ENCODE measurements at regions not wholly inside any gene's neighbourhood (a gene's known extent, or its start where the extent isn't known, plus 50 kb on each side); places are given as distances from the start of the nearest gene placed in this dataset.

- TF ChIP-seq CTCF (IDR thresholded peaks at IDR 0.05 in 4 of 5, conservative IDR thresholded peaks at IDR 0.05 in 1 of 5), result no peak
- no peak for TF ChIP-seq POLR2A (IDR thresholded peaks at IDR 0.05)
Observed at GRCh38 chr14:22024137-22024536, 350.5 kb upstream of the OR4E1 start.
